ENCODE measurements at regions not wholly inside any gene's neighbourhood (a gene's known extent, or its start where the extent isn't known, plus 50 kb on each side); places are given as distances from the start of the nearest gene placed in this dataset.

GRCh38 chr10:29714096-29714874 is 79.5 kb upstream of the SVIL start:
- TF ChIP-seq ZFX (CRISPR knock-in tag; IDR thresholded peaks at IDR 0.05; ENCODE audit: low read depth) (no peak), ZBTB4 (CRISPR knock-in tag; IDR thresholded peaks at IDR 0.05; ENCODE audit: borderline replicate concordance) (no peak), ZNF253 (CRISPR knock-in tag; IDR thresholded peaks at IDR 0.05; ENCODE audit: borderline replicate concordance) (no peak), HDAC2 (CRISPR knock-in tag; IDR thresholded peaks at IDR 0.05) (no peak), FOSL2 (CRISPR knock-in tag; IDR thresholded peaks at IDR 0.05) (peak; percentile 40; the same call in 1 of the 2 replicates), TARDBP (CRISPR knock-in tag; IDR thresholded peaks at IDR 0.05) (no peak), FOXJ3 (CRISPR knock-in tag; IDR thresholded peaks at IDR 0.05; ENCODE audit: borderline replicate concordance) (no peak), POLR2A (IDR thresholded peaks at IDR 0.05; ENCODE audit: insufficient read depth in 1 of 2, low read depth in 2 of 2, low read length in 2 of 2) (no peak), POLR2AphosphoS2 (IDR thresholded peaks at IDR 0.05; ENCODE audit: low read depth, low read length) (no peak), DMTF1 (CRISPR knock-in tag; IDR thresholded peaks at IDR 0.05) (no peak), RNF2 (conservative IDR thresholded peaks at IDR 0.05; ENCODE audit: low read depth) (no peak)
- TF ChIP-seq, protein P1, sequence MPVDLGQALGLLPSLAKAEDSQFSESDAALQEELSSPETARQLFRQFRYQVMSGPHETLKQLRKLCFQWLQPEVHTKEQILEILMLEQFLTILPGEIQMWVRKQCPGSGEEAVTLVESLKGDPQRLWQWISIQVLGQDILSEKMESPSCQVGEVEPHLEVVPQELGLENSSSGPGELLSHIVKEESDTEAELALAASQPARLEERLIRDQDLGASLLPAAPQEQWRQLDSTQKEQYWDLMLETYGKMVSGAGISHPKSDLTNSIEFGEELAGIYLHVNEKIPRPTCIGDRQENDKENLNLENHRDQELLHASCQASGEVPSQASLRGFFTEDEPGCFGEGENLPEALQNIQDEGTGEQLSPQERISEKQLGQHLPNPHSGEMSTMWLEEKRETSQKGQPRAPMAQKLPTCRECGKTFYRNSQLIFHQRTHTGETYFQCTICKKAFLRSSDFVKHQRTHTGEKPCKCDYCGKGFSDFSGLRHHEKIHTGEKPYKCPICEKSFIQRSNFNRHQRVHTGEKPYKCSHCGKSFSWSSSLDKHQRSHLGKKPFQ (CRISPR knock-in tag; IDR thresholded peaks at IDR 0.05; ENCODE audit: insufficient replicate concordance), result no peak
- TF ChIP-seq, protein P2, sequence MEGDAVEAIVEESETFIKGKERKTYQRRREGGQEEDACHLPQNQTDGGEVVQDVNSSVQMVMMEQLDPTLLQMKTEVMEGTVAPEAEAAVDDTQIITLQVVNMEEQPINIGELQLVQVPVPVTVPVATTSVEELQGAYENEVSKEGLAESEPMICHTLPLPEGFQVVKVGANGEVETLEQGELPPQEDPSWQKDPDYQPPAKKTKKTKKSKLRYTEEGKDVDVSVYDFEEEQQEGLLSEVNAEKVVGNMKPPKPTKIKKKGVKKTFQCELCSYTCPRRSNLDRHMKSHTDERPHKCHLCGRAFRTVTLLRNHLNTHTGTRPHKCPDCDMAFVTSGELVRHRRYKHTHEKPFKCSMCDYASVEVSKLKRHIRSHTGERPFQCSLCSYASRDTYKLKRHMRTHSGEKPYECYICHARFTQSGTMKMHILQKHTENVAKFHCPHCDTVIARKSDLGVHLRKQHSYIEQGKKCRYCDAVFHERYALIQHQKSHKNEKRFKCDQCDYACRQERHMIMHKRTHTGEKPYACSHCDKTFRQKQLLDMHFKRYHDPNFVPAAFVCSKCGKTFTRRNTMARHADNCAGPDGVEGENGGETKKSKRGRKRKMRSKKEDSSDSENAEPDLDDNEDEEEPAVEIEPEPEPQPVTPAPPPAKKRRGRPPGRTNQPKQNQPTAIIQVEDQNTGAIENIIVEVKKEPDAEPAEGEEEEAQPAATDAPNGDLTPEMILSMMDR (CRISPR knock-in tag; IDR thresholded peaks at IDR 0.05), result no peak
